CD14-positive monocyte (primary cell): ENCODE measurements at regions not wholly inside any gene's neighbourhood (a gene's known extent, or its start where the extent isn't known, plus 50 kb on each side); places are given as distances from the start of the nearest gene placed in this dataset.

ENCODE experiments used
- DNase-seq, 3 donors: peaks; one replicate each; pipeline ENCODE4 v3.0.0-alpha.2; 2011 to 2022
- H2AFZ ChIP-seq: 2 replicates; pipeline ENCODE4 v1.6.0; 2012; ENCODE audit warnings: mild to moderate bottlenecking, low read depth, low read length, inconsistent platforms; ENCODE audit not compliant: insufficient read depth, poor library complexity, severe bottlenecking
- H3K27ac ChIP-seq, 2 donors: 1 replicate in 1 of 2; 2 replicates in 1 of 2; pipeline ENCODE4 v1.5.1; 2012 to 2013; ENCODE audit warnings: low read length in 2 of 2, control low read depth in 1 of 2, inconsistent platforms in 1 of 2, low read depth in 1 of 2, mild to moderate bottlenecking in 1 of 2
- H3K27me3 ChIP-seq, 2 donors: one replicate each; pipeline versions ENCODE4 v1.6.0 to v1.6.1; 2011 to 2013; ENCODE audit warnings: low read length in 2 of 2; ENCODE audit not compliant: control insufficient read depth in 2 of 2, insufficient read depth in 2 of 2
- H3K36me3 ChIP-seq, 2 donors: replicated peaks in 1 of 2; 1 replicate in 1 of 2; 2 replicates in 1 of 2; pipeline versions ENCODE4 v1.5.1 to v1.6.1; 2012 to 2013; ENCODE audit warnings: low read length in 2 of 2, control low read depth in 1 of 2, inconsistent platforms in 1 of 2, mild to moderate bottlenecking in 1 of 2; ENCODE audit not compliant: insufficient read depth in 2 of 2, control insufficient read depth in 1 of 2
- H3K4me1 ChIP-seq, 2 donors: 1 replicate in 1 of 2; 2 replicates in 1 of 2; pipeline versions ENCODE4 v1.5.1 to v1.6.1; 2012 to 2013; ENCODE audit warnings: low read length in 2 of 2, control low read depth in 1 of 2, inconsistent platforms in 1 of 2, mild to moderate bottlenecking in 1 of 2, moderate library complexity in 1 of 2; ENCODE audit not compliant: insufficient read depth in 2 of 2, control insufficient read depth in 1 of 2
- H3K4me2 ChIP-seq: replicated peaks from 2 replicates; pipeline ENCODE3; 2012; ENCODE audit warnings: low read length, moderate library complexity, mild to moderate bottlenecking; ENCODE audit not compliant: poor library complexity, severe bottlenecking; ENCODE audit errors: extremely low read depth
- H3K4me3 ChIP-seq, 3 experiments: fragments of 200-600 bp in 1 of 3; sonication (generic) in 1 of 3; replicated peaks in 1 of 3; 1 replicate in 2 of 3; 2 replicates in 1 of 3; pipeline ENCODE4 v1.5.1; 2011 to 2013; ENCODE audit warnings: low read length in 3 of 3, mild to moderate bottlenecking in 3 of 3, control low read depth in 2 of 3, low read depth in 2 of 3, inconsistent platforms in 1 of 3, moderate library complexity in 1 of 3
- H3K79me2 ChIP-seq: 2 replicates; pipeline ENCODE4 v1.6.0; 2012; ENCODE audit warnings: mild to moderate bottlenecking, control low read depth, inconsistent platforms, low read length, moderate library complexity; ENCODE audit not compliant: insufficient read depth
- H3K9ac ChIP-seq: 2 replicates; pipeline ENCODE4 v1.6.0; 2017; ENCODE audit warnings: low read length, mild to moderate bottlenecking; ENCODE audit not compliant: insufficient read depth, poor library complexity, severe bottlenecking
- H3K9me3 ChIP-seq, 2 donors: replicated peaks in 1 of 2; 1 replicate in 1 of 2; 2 replicates in 1 of 2; pipeline versions ENCODE4 v1.5.1 to v1.6.1; 2012 to 2013; ENCODE audit warnings: low read length in 2 of 2, control low read depth in 1 of 2; ENCODE audit not compliant: control insufficient read depth in 1 of 2, insufficient read depth in 1 of 2
- H4K20me1 ChIP-seq: 2 replicates; pipeline ENCODE4 v1.6.0; 2012; ENCODE audit warnings: mild to moderate bottlenecking, low read length, control low read depth, moderate library complexity; ENCODE audit not compliant: insufficient read depth
- H3K27ac Mint-ChIP-seq, 7 donors: one replicate each; pipeline ENCODE4 v1.8.0; 2020; ENCODE audit warnings: mild to moderate bottlenecking in 7 of 7, mixed read lengths in 7 of 7, moderate library complexity in 6 of 7, inconsistent platforms in 2 of 7
- H3K27me3 Mint-ChIP-seq, 3 donors: one replicate each; pipeline ENCODE4 v1.8.0; 2021 to 2022; ENCODE audit warnings: low read depth in 3 of 3, mild to moderate bottlenecking in 3 of 3, mixed read lengths in 3 of 3, moderate library complexity in 3 of 3, inconsistent platforms in 1 of 3
- H3K36me3 Mint-ChIP-seq, 2 donors: one replicate each; pipeline ENCODE4 v1.8.0; 2020; ENCODE audit warnings: mixed read lengths in 2 of 2, inconsistent platforms in 1 of 2, mild to moderate bottlenecking in 1 of 2
- H3K4me1 Mint-ChIP-seq: one replicate; pipeline ENCODE4 v1.8.0; 2020; ENCODE audit warnings: mild to moderate bottlenecking, mixed read lengths
- H3K4me3 Mint-ChIP-seq, 2 donors: one replicate each; pipeline ENCODE4 v1.8.0; 2020; ENCODE audit warnings: mild to moderate bottlenecking in 2 of 2, mixed read lengths in 2 of 2, moderate library complexity in 1 of 2
- H3K9me3 Mint-ChIP-seq, 7 donors: one replicate each; pipeline ENCODE4 v1.8.0; 2020 to 2022; ENCODE audit warnings: mixed read lengths in 7 of 7, mild to moderate bottlenecking in 6 of 7, moderate library complexity in 6 of 7, inconsistent platforms in 2 of 7
- CTCF ChIP-seq: fragments of 200-600 bp; IDR thresholded peaks from one replicate; pipeline ENCODE4 v1.8.0; 2022; ENCODE audit warnings: antibody characterized with exemption, mild to moderate bottlenecking
- WGBS: methylation state at CpG from one replicate; pipeline ENCODE4 v1.1.5; 2013; ENCODE audit warnings: missing lambda C conversion rate; ENCODE audit not compliant: insufficient coverage; 5-methylcytosine and 5-hydroxymethylcytosine counted together
- intact Hi-C, 2 donors: fragments of 100-400 bp; cut with micrococcal nuclease; formaldehyde crosslinking; loops; one replicate each; pipeline versions ENCODE4 v1.15.0 to v1.15.1; 2023

GRCh38 chr3:104031598-104031997, 1335.1 kb upstream of the ALCAM start:
- H3K79me2 ChIP-seq = no peaks in the 10 kb centered on the region
- H4K20me1 ChIP-seq = no peaks in the 10 kb centered on the region
- Mint-ChIP-seq H3K9me3 (peaks cover 5 to 12% (median 7%) of the 10 kb centered on the region in 7 donors), H3K27me3 (no peaks in the 10 kb centered on the region), H3K27ac (no peak overlapping the region), H3K4me3 (no peak overlapping the region), H3K4me1 (no peaks in the 10 kb centered on the region), H3K36me3 (no peaks in the 10 kb centered on the region)
- H3K4me2 ChIP-seq = no peak overlapping the region
- no peak for TF ChIP-seq CTCF
- H3K9ac ChIP-seq = no peak overlapping the region
- no peaks in the 10 kb centered on the region for H3K4me1 ChIP-seq
- DNase-seq = no peak
- H3K36me3 ChIP-seq = no peaks in the 10 kb centered on the region
- WGBS = 67% methylated on average over 1 of the region's 1 CpG
- H3K27me3 ChIP-seq = no peaks in the 10 kb centered on the region
- H3K27ac ChIP-seq = no peak overlapping the region
- H3K4me3 ChIP-seq = no peak overlapping the region
- H2AFZ ChIP-seq = no peak overlapping the region
- intact Hi-C loops = no loop called here
- peaks cover 14 to 19% of the 10 kb centered on the region in 2 donors for H3K9me3 ChIP-seq

- no peaks in the 10 kb centered on the region for H3K79me2 ChIP-seq
- H3K36me3 ChIP-seq = no peaks in the 10 kb centered on the region
- H3K9me3 ChIP-seq = peaks cover 14 to 19% of the 10 kb centered on the region in 2 donors
- H3K27me3 ChIP-seq = no peaks in the 10 kb centered on the region
- no peak overlapping the region for H2AFZ ChIP-seq
- Mint-ChIP-seq H3K4me1 (no peaks in the 10 kb centered on the region), H3K36me3 (no peaks in the 10 kb centered on the region), H3K27me3 (no peaks in the 10 kb centered on the region), H3K9me3 (peaks cover 5 to 12% (median 7%) of the 10 kb centered on the region in 7 donors), H3K4me3 (no peak overlapping the region), H3K27ac (no peak overlapping the region)
- H3K9ac ChIP-seq = no peak overlapping the region
- H3K27ac ChIP-seq = no peak overlapping the region
- intact Hi-C loops = no loop called here
- H3K4me3 ChIP-seq = no peak overlapping the region
- H3K4me2 ChIP-seq = no peak overlapping the region
- no peak for DNase-seq
- H3K4me1 ChIP-seq = no peaks in the 10 kb centered on the region
- TF ChIP-seq CTCF = no peak
- H4K20me1 ChIP-seq = no peaks in the 10 kb centered on the region
Measured at GRCh38 chr3:104032283-104032682, 1334.4 kb upstream of the ALCAM start.
